ENCODE measurements at regions not wholly inside any gene's neighbourhood (a gene's known extent, or its start where the extent isn't known, plus 50 kb on each side); places are given as distances from the start of the nearest gene placed in this dataset.

GRCh38 chr16:50980666-50981065 lies 170.4 kb downstream of the SALL1 start:
- WGBS, 2 donors, result 52 to 73% methylated on average over 3 of the region's 3 CpGs
- H3K4me1 ChIP-seq, result no peaks in the 10 kb centered on the region
- no peak for DNase-seq (ENCODE audit: low spot score in 2 of 2)
- no peak for TF ChIP-seq EP300 (IDR thresholded peaks at IDR 0.05)
- TF ChIP-seq, protein P1, sequence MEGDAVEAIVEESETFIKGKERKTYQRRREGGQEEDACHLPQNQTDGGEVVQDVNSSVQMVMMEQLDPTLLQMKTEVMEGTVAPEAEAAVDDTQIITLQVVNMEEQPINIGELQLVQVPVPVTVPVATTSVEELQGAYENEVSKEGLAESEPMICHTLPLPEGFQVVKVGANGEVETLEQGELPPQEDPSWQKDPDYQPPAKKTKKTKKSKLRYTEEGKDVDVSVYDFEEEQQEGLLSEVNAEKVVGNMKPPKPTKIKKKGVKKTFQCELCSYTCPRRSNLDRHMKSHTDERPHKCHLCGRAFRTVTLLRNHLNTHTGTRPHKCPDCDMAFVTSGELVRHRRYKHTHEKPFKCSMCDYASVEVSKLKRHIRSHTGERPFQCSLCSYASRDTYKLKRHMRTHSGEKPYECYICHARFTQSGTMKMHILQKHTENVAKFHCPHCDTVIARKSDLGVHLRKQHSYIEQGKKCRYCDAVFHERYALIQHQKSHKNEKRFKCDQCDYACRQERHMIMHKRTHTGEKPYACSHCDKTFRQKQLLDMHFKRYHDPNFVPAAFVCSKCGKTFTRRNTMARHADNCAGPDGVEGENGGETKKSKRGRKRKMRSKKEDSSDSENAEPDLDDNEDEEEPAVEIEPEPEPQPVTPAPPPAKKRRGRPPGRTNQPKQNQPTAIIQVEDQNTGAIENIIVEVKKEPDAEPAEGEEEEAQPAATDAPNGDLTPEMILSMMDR (IDR thresholded peaks at IDR 0.05), result no peak
- no peak for TF ChIP-seq POLR2A (IDR thresholded peaks at IDR 0.05)
- H3K27me3 ChIP-seq, result no peaks in the 10 kb centered on the region
- H3K9me3 ChIP-seq, result no peaks in the 10 kb centered on the region
- no peak overlapping the region for H3K27ac ChIP-seq
- H3K4me3 ChIP-seq, result no peak overlapping the region
- H3K36me3 ChIP-seq, result no peaks in the 10 kb centered on the region

DNA sequence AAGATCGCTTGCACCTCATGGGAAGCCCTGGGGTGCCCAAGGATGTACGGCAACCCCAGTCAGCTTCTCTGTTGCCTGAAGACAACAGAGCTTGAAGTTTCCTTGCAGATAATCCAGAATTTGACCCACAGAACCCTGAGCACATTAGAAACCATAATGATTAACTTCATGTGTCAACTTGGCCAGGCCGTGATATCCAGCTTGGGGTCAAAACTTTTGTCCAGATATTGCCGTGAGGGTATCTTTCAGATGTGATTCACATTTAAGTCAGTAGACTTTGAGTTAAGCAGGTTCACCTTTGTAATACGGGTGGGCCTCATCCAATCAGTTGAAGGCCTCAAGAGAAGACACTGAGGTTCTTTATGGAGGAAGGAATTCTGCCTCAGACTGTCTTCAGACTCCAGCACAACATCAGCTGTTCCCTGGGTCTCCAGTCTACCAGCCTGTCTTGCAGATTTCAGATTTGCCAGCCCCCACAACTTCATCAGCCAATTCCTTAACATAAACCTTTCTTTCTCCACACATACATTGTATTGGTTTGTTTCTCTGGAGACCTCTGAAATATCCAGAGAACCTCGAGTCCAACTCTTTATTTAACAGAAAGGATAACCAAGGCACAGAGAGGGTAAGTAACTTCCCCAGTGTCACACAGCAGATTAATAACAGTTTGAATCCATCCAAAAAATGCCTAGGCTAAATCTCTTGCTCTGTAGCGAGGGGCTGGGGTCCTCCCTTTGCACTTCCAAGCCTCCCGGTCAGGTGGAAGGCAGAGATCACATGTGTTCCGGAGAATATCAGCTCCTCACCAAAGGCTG lies 171.1 kb downstream of the SALL1 start:
- DNase-seq (ENCODE audit: low spot score in 2 of 2), result no peak
- H3K4me3 ChIP-seq, result no peak overlapping the region
- H3K36me3 ChIP-seq, result no peaks in the 10 kb centered on the region
- no peak for TF ChIP-seq POLR2A (IDR thresholded peaks at IDR 0.05)
- TF ChIP-seq EP300 (IDR thresholded peaks at IDR 0.05), result no peak
- TF ChIP-seq, protein P1 (IDR thresholded peaks at IDR 0.05), result no peak
- WGBS, 2 donors, result 74 to 77% methylated on average over 9 of the region's 9 CpGs
- H3K4me1 ChIP-seq, result no peaks in the 10 kb centered on the region
- no peaks in the 10 kb centered on the region for H3K27me3 ChIP-seq
- no peak overlapping the region for H3K27ac ChIP-seq
- H3K9me3 ChIP-seq, result no peaks in the 10 kb centered on the region

DNA sequence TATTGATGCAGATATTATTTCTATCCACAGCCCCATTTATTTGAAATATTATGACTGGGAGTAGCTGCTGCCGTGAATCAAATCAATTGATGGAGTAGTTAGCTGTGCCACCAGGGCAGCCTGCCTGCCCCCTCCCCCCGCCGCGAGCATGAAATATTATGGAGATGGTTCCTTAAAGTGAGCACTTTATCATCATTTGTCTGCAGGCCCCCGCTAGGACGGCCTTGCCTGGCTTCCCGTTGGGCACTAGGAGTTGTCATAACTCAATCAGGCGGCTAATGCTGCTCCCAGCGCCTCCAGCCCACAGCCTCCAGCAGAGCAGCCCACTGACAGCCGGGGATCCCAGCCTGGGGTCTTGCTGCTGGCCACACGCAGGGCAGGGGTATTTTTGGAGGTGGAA lies 173.9 kb downstream of the SALL1 start:
- Histone ChIP-seq H3K27ac (no peak overlapping the region), H3K4me1 (no peaks in the 10 kb centered on the region), H3K27me3 (no peaks in the 10 kb centered on the region), H3K9me3 (no peaks in the 10 kb centered on the region), H3K36me3 (no peaks in the 10 kb centered on the region), H3K4me3 (no peak overlapping the region)
- 40 to 48% methylated on average over 11 of the region's 11 CpGs for WGBS, 2 donors
- TF ChIP-seq EP300 (IDR thresholded peaks at IDR 0.05), result no peak
- no peak for TF ChIP-seq POLR2A (IDR thresholded peaks at IDR 0.05)
- TF ChIP-seq, protein P1 (IDR thresholded peaks at IDR 0.05), result no peak
- DNase-seq (ENCODE audit: low spot score in 2 of 2), result no peak

- TF ChIP-seq POLR2A (IDR thresholded peaks at IDR 0.05), result no peak
- TF ChIP-seq EP300 (IDR thresholded peaks at IDR 0.05), result no peak
- TF ChIP-seq, protein P1 (IDR thresholded peaks at IDR 0.05), result no peak
- Histone ChIP-seq H3K27me3 (no peaks in the 10 kb centered on the region), H3K9me3 (no peaks in the 10 kb centered on the region), H3K36me3 (no peaks in the 10 kb centered on the region), H3K4me1 (no peaks in the 10 kb centered on the region), H3K4me3 (no peak overlapping the region), H3K27ac (no peak overlapping the region)
- 71 to 73% methylated on average over 6 of the region's 6 CpGs for WGBS, 2 donors
- DNase-seq (ENCODE audit: low spot score in 2 of 2), result no peak
Observed at GRCh38 chr16:50974438-50975036, 176.5 kb downstream of the SALL1 start.

- Histone ChIP-seq H3K27ac (no peak overlapping the region), H3K27me3 (no peaks in the 10 kb centered on the region), H3K36me3 (no peaks in the 10 kb centered on the region), H3K4me3 (no peak overlapping the region), H3K4me1 (no peaks in the 10 kb centered on the region), H3K9me3 (no peaks in the 10 kb centered on the region)
- TF ChIP-seq POLR2A (IDR thresholded peaks at IDR 0.05), result no peak
- TF ChIP-seq, protein P1 (IDR thresholded peaks at IDR 0.05), result no peak
- no peak for TF ChIP-seq EP300 (IDR thresholded peaks at IDR 0.05)
- DNase-seq (ENCODE audit: low spot score in 2 of 2), result no peak
- WGBS, 2 donors, result 63 to 67% methylated on average over 2 of the region's 2 CpGs
Observed at GRCh38 chr16:50972876-50973275, 178.2 kb downstream of the SALL1 start.

Measured in tibial nerve (tissue), 4 donors.